ENCODE measurements at regions not wholly inside any gene's neighbourhood (a gene's known extent, or its start where the extent isn't known, plus 50 kb on each side); places are given as distances from the start of the nearest gene placed in this dataset.

- ChIA-PET CTCF (interaction anchor here (1.1 kb wide), 1 partner anchor 20 kb away, joined by 3 read pairs; no protein-coding TSS in a partner anchor), POLR2A (no interaction called here)
- H3K4me1 ChIP-seq (ENCODE audit: control insufficient read depth, extremely low read depth, insufficient read depth, low read length), result peaks cover 5% of the 10 kb centered on the region
- no peaks in the 10 kb centered on the region for H3K9me3 ChIP-seq (replicated peaks; ENCODE audit: control insufficient read depth, insufficient read depth, low read length)
- no peaks in the 10 kb centered on the region for H3K27me3 ChIP-seq (ENCODE audit: control insufficient read depth in 2 of 2, insufficient read depth in 2 of 2, low read length in 2 of 2)
- no peak for TF ChIP-seq MYC (IDR thresholded peaks at IDR 0.05; ENCODE audit: low read depth, low read length)
- no peak for TF ChIP-seq POLR2AphosphoS5 (IDR thresholded peaks at IDR 0.05; ENCODE audit: insufficient read depth, low read depth, low read length)
- TF ChIP-seq JUN (IDR thresholded peaks at IDR 0.05; ENCODE audit: borderline replicate concordance, insufficient read depth, insufficient read length, low read depth), result no peak
- no peak for TF ChIP-seq EZH2 (IDR thresholded peaks at IDR 0.05; ENCODE audit: borderline replicate concordance, low read depth, low read length, severe bottlenecking)
- no peak for TF ChIP-seq MAX (IDR thresholded peaks at IDR 0.05; ENCODE audit: insufficient read depth, insufficient read length)
- no peak for TF ChIP-seq FOS (IDR thresholded peaks at IDR 0.05; ENCODE audit: borderline replicate concordance, insufficient read depth, low read length)
- TF ChIP-seq GATA2 (IDR thresholded peaks at IDR 0.05; ENCODE audit: insufficient read depth, insufficient read length, low read depth, low read length), result no peak
- no peak for TF ChIP-seq CTCF (IDR thresholded peaks at IDR 0.05; ENCODE audit: extremely low read depth in 1 of 2, insufficient read depth in 1 of 2, low read depth in 1 of 2, low read length in 2 of 2)
- TF ChIP-seq POLR2A (IDR thresholded peaks at IDR 0.05; ENCODE audit: low read depth, low read length), result no peak
- DNase-seq (ENCODE audit: low read depth, low spot score) (no peak), FAIRE-seq (no peak)
- dilution Hi-C loops (cut with MboI; ENCODE audit: extremely low pct_ligation_motif_present, low sequenced_read_pairs), result no loop called here
- H3K4me2 ChIP-seq (ENCODE audit: insufficient read depth, low read length), result no peak overlapping the region
- no TSS peak for BruUV-seq (replicated peaks)
- no peaks in the 10 kb centered on the region for H3K79me2 ChIP-seq (ENCODE audit: control insufficient read depth, insufficient read depth, low read length)
- no peaks in the 10 kb centered on the region for H4K20me1 ChIP-seq (replicated peaks; ENCODE audit: control insufficient read depth, extremely low read depth, insufficient read depth, low read length)
- H3K36me3 ChIP-seq (ENCODE audit: control insufficient read depth in 2 of 2, extremely low read depth in 1 of 2, insufficient read depth in 2 of 2, low read length in 2 of 2), result no peaks in the 10 kb centered on the region
- H3K27ac ChIP-seq (ENCODE audit: insufficient read depth, low read depth, low read length), result no peak overlapping the region
- no peaks in the 10 kb centered on the region for H3K9me1 ChIP-seq (replicated peaks; ENCODE audit: control insufficient read depth, extremely low read depth, insufficient read depth, low read length)
- H3K9ac ChIP-seq (replicated peaks; ENCODE audit: extremely low read depth, insufficient read depth, low read length), result no peak overlapping the region
- no peak overlapping the region for H2AFZ ChIP-seq (ENCODE audit: low read depth, low read length)
- H3K4me3 ChIP-seq (replicated peaks in 1 of 3; ENCODE audit: insufficient read depth in 1 of 3, low read depth in 1 of 3, low read length in 3 of 3), result no peak overlapping the region
- intact Hi-C loops (cut with micrococcal nuclease), result no loop called here
These were observed 178.5 kb downstream of the JCAD start for GRCh38 chr10:29880856-29881255.

Measured in endothelial cell of umbilical vein (primary cell).